Activated effector memory CD4-positive, alpha-beta T cell treated with anti-CD3 and anti-CD28 coated beads, Interleukin-2, amount 50 U/mL, for 16 hours (primary cell): ENCODE measurements at regions not wholly inside any gene's neighbourhood (a gene's known extent, or its start where the extent isn't known, plus 50 kb on each side); places are given as distances from the start of the nearest gene placed in this dataset.
"Not testable (repeated sequence)": the region's sequence is repeated elsewhere in the genome, so short reads cannot be mapped to it uniquely, and the experiment has no call there.

Source experiments
- DNase-seq: peaks from one replicate; pipeline ENCODE4 v3.0.0-alpha.2; 2020

DNA sequence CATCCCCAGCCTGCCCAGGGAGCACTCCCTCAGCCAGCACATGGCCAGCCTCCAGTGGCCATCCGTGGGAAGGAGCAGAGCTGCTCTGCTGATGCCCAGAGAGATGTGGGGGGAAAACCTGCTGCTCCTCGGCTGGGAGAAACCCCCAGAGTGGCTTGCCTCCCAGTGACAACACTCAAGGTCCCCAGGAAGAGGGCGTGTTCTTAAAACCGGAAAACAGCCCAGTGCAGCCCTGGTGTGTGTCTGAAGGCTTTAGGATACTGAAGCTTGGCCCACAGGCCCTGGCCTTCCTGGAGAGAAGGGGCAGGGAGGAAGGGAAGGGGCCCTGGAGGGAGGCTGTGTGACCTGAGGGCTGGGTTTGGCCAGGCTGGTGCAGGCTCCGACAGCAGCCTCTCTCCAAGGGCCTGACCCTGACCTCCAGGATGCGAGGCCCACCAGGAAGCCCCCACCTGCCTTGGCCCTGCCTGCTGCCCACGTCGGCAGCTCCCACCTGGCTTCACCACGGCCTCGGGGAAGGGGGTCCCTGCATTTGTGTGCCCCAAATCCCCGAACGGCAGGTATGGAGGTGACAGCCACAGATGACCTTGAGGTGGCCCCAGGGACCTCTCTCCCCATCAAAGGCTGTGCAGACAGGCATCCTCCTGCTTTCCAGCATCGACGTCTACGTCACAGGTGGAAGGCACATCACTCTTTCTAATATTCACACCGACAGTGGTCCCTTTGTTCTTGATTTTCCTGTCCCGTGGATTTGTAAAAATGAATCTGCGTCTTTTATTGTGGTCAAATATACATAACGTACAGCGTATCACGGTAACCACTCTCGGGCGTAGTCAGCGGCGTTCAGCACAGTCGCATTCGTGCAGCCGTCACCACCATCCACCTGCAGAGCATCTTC, 190.0 kb upstream of the C14orf180 start:
- peak; percentile 66 for DNase-seq

DNA sequence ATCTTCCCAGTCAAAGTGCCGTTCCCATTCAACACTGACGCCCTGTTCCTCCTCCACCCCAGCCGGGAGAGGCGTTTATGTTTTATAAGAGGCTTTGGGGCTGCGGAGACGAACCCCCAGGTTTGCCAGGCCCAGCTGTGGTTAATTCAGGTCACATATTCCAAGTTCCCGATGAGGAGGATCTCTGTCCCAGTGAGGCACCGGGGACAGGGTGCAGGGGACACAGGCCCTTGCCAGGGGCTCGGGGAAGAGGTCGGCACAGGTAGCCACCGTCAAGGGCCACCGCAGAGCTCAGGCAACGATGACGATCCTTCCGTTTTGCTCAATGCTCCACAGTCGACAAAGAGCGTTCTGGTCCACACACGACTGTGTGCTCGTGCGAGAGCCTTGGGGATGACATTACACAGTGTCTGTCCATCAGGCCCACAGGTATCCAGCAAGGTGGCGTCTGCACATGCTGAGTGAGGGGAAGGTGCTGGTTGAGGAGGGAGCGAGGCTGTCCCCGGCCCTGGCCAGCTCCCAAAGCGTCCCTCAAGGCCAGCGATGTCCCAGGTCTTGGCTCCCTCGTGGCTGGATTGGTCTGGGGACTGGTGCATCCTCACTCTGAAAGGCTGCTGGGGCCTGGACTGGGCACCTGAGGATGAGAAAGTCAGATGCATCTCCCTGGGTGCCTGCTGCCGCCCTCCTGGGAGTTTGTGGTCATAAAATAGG, 189.2 kb upstream of the C14orf180 start:
- peak; percentile 59 for DNase-seq

- peak; percentile 60 for DNase-seq
Observed at GRCh38 chr14:104390941-104391901, 188.3 kb upstream of the C14orf180 start.

GRCh38 chr14:104392001-104392395, 187.6 kb upstream of the C14orf180 start:
- peak; percentile 62 for DNase-seq

GRCh38 chr14:104392396-104393198, 187.0 kb upstream of the C14orf180 start:
- peak; percentile 45 for DNase-seq

- peak; percentile 61 for DNase-seq
Observed at GRCh38 chr14:104393199-104393897, 186.2 kb upstream of the C14orf180 start.

DNA sequence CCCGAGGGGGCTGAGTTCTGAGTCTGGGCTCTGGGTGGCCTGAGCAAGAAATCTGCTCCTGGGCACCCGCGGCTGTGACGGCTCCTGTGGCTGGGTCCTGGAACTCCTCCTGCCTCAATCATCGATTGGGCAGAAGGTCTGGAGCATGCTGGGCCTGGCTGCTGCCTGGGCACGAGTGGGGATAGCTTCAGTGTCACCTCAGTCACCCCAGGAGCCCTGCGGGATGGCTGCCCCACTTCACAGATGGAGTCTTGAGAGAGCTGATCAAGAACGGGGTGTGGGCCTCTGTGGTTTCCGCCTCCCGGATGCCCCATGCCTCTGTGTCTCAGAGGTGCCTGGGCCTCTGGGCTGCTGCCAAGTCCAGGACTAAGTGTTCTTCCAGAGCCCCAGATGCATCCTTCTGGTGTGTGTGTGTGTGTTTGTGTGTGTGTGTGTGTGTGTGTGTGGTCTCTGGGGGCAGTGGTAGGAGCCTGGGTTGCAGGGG, 185.6 kb upstream of the C14orf180 start:
- DNase-seq: peak; percentile 86

DNA sequence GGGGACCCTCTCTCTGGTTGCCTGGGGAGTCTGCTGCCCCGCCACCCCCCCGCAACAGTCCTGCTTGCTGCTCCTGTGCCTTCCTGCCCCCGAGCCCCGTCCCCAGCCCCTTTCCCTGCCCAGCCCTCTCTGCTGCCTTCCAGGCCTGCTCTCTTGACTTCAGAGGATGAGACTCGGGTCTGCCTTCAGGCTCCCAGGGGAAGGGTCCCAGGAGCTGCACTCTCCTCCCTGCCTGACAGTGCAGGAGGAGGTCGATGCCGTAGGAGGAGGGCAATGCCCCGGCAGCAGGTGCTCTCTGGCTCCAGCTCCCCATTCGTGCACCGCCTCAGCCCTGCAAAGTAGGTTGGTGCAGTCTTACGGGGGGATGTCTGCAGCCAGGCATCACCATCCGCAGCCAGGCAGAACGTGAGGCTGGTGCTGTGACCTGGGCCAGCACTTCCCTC, 185.1 kb upstream of the C14orf180 start:
- peak; percentile 63 for DNase-seq

DNA sequence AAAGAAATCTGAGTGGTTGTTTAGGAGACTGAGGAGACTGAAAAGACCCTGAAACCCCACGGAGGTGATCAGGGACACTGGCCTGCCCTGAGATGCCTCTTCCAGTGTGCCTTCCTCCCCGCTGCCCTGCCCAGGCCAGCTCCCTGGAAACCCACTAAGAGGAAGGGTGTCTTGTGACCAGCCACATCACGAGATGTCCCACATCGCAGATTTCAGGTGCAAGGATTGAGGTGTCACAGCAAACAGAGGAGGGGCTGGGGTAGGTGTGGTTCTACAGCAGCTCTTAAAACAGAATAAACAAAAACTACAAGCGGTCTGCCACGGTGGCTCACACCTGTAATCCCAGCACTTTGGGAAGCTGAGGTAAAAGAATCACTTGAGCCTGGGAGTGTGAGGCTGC, 184.3 kb upstream of the C14orf180 start:
- DNase-seq: peak; percentile 59

GRCh38 chr14:104395941-104396681, 183.5 kb upstream of the C14orf180 start:
- DNase-seq: peak; percentile 58

DNA sequence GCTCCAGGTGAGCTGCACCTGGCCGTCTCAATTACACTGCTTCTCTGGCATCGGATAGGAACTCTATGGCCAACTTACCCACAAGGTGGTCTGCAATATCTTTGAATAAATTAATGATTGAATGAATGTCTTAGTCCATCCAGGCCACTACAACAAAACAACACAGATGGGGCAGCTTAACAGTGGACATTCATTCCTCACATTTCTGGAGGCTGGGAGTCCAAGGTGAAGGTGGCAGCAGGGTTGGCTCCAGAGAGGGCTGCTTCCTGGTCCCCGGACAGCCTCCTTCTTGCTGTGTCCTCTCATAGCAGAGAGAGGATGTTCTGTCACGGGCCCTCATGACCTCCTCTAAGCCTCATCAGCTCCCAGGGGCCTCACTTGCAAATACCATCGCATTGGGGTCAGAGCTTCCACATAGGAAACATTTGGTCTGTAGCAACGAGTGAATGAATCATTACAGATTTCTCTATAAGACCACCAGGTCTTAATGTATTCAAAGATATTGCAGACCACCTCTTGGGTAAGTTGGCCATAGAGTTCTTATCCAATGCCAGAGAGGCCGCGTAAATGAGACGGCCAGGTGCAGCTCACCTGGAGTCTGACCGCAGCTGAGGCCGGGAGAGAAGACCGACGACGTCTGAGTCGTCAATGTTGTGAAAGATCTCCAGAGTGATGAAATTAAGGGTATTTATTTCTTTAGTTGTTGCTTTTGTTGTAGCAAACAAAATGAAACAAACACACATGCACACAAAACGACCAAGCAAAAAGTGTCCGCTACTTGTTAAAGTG, 182.7 kb upstream of the C14orf180 start:
- DNase-seq: no peak

DNA sequence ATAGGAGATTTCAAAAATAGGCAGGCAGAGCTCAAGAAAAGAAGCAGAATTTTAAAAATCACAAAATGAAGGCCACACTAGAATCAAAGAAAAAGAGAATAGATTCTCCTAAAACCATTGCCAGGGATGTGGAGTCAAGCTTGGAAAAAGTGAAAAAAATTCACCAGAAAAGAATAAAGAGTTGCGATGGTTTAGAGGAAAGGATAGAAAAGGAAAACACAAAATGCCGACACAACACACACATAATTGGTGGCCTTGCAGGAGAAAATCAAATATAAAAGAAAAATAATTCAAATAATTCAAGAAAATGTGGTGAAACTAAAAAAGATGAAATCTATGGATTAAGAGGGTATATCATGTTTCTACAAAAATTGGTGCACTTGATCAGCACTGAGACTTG, 181.6 kb upstream of the C14orf180 start:
- no peak for DNase-seq

- DNase-seq: no peak
Observed at GRCh38 chr14:104398656-104399055, 180.9 kb upstream of the C14orf180 start.

DNA sequence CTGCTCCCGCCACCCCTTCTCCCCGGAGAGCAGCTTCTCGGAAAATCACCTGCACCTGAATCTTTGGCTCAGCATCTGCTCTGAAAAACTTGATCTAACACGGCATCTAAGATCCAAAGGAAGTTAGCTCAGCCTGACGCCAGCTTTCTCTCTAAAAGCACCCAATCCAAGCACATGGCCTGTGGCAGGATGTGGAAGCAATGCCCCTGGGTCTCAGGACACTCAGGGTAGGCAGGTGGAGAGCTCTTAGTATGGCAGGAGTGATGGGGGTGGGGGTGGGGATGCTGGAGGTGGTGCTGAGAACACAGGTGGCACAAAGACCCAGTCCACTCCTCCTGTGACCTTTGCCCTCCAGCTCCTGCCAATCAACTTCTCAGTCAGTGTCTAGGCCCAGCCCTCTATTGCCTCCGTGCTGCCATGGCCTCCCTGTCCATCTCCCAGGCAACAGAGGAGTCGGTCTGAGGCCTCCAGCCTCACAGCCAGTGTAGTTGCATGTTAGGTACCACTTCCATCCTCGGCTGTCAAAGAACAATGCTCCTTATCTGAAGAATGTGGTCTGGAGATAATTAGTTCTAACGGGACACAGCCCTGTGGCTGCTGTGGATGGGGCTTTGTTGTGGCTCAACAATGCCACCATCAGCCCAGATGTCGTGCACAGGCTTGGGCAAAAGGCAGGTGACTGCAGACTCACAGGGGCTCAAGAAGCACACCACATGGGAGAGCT, 180.0 kb upstream of the C14orf180 start:
- DNase-seq: peak; percentile 68

DNA sequence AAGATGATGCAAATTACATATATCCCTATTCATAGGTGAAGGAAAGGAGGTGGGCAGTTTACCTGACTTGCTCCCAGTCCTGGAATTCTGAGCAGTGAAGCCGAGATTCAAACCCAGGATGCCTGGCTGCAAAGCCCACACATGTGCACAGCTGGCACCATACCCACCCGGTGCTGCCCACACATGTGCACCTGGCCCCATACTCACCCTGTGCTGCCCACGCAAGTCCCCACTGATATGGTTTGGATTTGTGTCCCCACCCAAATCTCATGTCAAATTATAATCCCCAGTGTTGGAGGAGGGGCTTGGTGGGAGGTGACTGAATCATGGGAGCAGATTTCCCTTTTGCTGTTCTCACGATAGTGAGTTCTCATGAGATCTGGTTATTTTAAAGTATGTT, 179.2 kb upstream of the C14orf180 start:
- no peak for DNase-seq

DNA sequence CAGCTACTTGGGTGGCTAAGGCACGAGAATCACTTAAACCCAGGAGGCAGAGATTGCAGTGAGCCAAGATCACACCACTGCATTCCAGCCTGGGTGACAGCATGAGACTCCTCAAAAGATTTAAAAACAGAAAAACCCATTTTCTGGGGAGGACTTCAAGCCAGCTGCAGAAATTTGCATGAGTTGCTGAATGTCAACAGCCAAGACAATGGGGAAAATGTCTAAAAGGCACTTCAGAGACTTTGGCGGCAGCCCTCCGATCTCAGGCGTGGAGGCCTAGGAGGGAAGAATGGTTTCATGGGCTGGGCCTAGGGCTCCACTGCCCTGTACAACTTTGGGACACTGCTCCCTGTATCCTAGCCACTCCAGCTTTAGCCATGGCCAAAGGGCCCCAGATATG, 177.8 kb upstream of the C14orf180 start:
- DNase-seq: no peak

DNA sequence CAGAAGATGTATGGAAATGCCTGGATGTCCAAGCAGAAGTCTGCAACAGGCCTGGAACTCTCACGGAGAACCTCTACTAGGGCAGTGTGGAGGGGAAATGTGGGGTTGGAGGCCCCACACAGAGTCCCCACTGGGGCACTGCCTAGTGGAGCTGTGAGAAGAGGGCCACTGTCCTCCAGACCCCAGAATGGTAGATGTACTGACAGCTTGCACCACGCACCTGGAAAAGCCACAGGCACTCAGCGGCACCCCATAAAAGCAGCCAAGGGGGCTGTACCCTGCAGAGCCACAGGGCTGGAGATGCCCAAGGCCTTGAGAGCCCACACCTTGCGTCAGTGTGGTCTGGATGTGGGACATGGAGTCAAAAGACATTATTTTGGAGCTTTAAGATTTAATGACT, 177.3 kb upstream of the C14orf180 start:
- not testable (repeated sequence) for DNase-seq

DNA sequence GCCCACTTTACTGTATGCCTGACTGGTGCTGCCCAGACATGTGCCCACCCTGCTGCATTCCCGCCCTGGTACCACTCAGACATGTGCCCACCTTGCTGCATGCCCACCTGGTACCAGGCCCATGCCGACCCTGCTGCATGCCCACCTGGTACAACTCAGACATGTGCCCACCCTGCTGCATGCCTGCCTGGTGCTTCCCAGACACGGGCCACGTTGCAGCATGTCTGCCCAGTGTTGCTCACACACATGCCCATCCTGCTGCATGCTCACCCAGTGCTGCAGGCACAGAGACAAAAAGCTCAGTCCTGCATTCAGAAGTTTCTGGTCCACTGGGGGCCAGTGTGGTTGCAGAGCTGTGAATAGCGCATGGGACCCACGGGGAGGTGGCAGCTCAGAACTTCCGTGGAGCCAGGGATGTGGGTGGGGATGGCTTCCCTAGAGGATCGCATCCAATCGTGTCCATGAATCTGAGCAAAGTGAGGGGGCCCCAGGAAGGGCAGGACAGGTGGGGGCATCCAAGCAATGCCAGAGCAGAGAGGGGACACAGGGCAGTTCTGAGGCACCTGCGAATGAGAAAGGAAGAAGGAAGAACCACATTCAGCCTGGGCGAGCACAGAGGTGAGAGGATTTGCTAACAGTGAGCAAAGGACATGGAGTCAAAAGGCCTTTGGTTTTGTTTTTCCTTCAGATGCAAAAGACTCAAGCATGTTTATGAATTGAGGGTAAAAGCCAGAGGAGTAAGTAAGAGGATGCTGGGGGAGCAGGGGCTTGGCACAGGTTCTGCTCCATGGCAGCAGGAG, 175.9 kb upstream of the C14orf180 start:
- DNase-seq: peak; percentile 54
